A204.1 (cell line): ENCODE measurements at regions not wholly inside any gene's neighbourhood (a gene's known extent, or its start where the extent isn't known, plus 50 kb on each side); places are given as distances from the start of the nearest gene placed in this dataset.

Source experiments
- FAIRE-seq: peaks from 2 replicates; lab custom pipeline; 2012; peaks lifted over from hg19 to GRCh38; lab: Jason Lieb, UNC

GRCh38 chr5:3654515-3654914 lies 58.9 kb downstream of the IRX1 start:
- no peak for FAIRE-seq

GRCh38 chr5:3656803-3657202 lies 61.2 kb downstream of the IRX1 start:
- FAIRE-seq: no peak

- no peak for FAIRE-seq
Measured at GRCh38 chr5:3657364-3658022, 61.9 kb downstream of the IRX1 start.

- no peak for FAIRE-seq
Measured at GRCh38 chr5:3658929-3659328, 63.3 kb downstream of the IRX1 start.

GRCh38 chr5:3659907-3660306 lies 64.3 kb downstream of the IRX1 start:
- FAIRE-seq: no peak

GRCh38 chr5:3660630-3661029 lies 65.0 kb downstream of the IRX1 start:
- no peak for FAIRE-seq

GRCh38 chr5:3661755-3662296 lies 66.2 kb downstream of the IRX1 start:
- FAIRE-seq: no peak

- no peak for FAIRE-seq
Measured at GRCh38 chr5:3662344-3662743, 66.7 kb downstream of the IRX1 start.

- no peak for FAIRE-seq
Measured at GRCh38 chr5:3671337-3671736, 75.7 kb downstream of the IRX1 start.

- no peak for FAIRE-seq
Measured at GRCh38 chr5:3678801-3679200, 83.2 kb downstream of the IRX1 start.

GRCh38 chr5:3680821-3681220 lies 85.2 kb downstream of the IRX1 start:
- no peak for FAIRE-seq

- FAIRE-seq: no peak
Measured at GRCh38 chr5:3684118-3684517, 88.5 kb downstream of the IRX1 start.

GRCh38 chr5:3684771-3685354 lies 89.2 kb downstream of the IRX1 start:
- FAIRE-seq: no peak

- no peak for FAIRE-seq
Measured at GRCh38 chr5:3694819-3695218, 99.2 kb downstream of the IRX1 start.

- no peak for FAIRE-seq
Measured at GRCh38 chr5:3695818-3696217, 100.2 kb downstream of the IRX1 start.

GRCh38 chr5:3698412-3698811 lies 102.8 kb downstream of the IRX1 start:
- no peak for FAIRE-seq

GRCh38 chr5:3701694-3702093 lies 106.1 kb downstream of the IRX1 start:
- FAIRE-seq: no peak

GRCh38 chr5:3704661-3705060 lies 109.0 kb downstream of the IRX1 start:
- FAIRE-seq: no peak

- no peak for FAIRE-seq
Measured at GRCh38 chr5:3709068-3709716, 113.6 kb downstream of the IRX1 start.

GRCh38 chr5:3709717-3710348 lies 114.2 kb downstream of the IRX1 start:
- FAIRE-seq: no peak

GRCh38 chr5:3715062-3715461 lies 119.4 kb downstream of the IRX1 start:
- FAIRE-seq: no peak

- no peak for FAIRE-seq
Measured at GRCh38 chr5:3729631-3730030, 134.0 kb downstream of the IRX1 start.

- FAIRE-seq: no peak
Measured at GRCh38 chr5:3734632-3735031, 139.0 kb downstream of the IRX1 start.
